Gastrocnemius medialis (tissue), 4 donors: ENCODE measurements at regions not wholly inside any gene's neighbourhood (a gene's known extent, or its start where the extent isn't known, plus 50 kb on each side); places are given as distances from the start of the nearest gene placed in this dataset.

Experiments used
- CTCF ChIP-seq, 5 experiments: fragments of 450-650 bp in 3 of 5; fragments of 200-600 bp in 2 of 5; sonication (generic) in 2 of 5; IDR thresholded peaks in 4 of 5; conservative IDR thresholded peaks in 1 of 5; 1 replicate in 4 of 5; 2 replicates in 1 of 5; pipeline ENCODE4 v1.5.1; 2016 to 2019; ENCODE audit warnings: antibody characterized with exemption in 5 of 5, mild to moderate bottlenecking in 3 of 5, moderate library complexity in 3 of 5
- POLR2A ChIP-seq, 2 donors: fragments of 450-650 bp; IDR thresholded peaks; one replicate each; pipeline ENCODE4 v1.6.1; 2017; ENCODE audit warnings: antibody characterized with exemption in 2 of 2, mild to moderate bottlenecking in 2 of 2, moderate library complexity in 2 of 2

DNA sequence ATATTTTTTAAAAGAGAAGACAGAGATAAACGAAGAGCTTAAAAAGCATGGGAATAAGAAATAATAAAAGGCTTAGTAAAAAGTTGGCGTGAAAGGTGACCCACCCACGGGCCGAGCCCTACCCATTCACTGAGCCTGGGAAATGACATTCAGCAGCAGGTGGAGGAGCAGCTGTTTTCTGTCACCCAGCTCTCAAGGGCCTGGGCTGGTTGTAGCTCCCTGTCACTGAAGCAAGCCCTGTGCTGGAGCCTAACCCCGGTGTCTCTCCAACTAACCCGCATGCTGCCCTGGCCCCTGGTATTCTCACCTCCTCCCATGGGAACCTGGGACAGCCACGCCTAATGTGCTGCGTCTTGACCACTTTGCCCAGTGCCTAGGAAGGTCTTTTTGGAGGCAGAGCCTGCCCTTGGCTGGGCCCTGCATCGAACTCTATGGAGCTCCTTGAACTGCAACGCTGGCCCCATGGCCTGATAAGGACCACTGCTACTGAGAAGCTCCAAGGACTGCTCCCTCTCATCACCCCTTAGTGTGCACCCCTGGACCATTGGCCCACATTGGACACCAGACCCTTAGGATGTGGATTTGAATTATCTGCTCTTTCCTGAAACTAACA lies 68.8 kb upstream of the IYD start:
- TF ChIP-seq CTCF (IDR thresholded peaks at IDR 0.05 in 4 of 5, conservative IDR thresholded peaks at IDR 0.05 in 1 of 5) = no peak
- TF ChIP-seq POLR2A (IDR thresholded peaks at IDR 0.05) = no peak
